Pancreas (tissue), 10 donors: ENCODE measurements at regions not wholly inside any gene's neighbourhood (a gene's known extent, or its start where the extent isn't known, plus 50 kb on each side); places are given as distances from the start of the nearest gene placed in this dataset.

Source experiments
- ATAC-seq, 4 donors: fragments of 200-7000 bp; cut with Tn5 transposase; one replicate each; pipeline versions ENCODE4 v1.8.0 to v1.9.1; 2020; ENCODE audit warnings: mild to moderate bottlenecking in 4 of 4, moderate library complexity in 4 of 4
- DNase-seq, 6 donors: peaks; one replicate each; pipeline ENCODE4 v3.0.0-alpha.2; 2020
- FAIRE-seq: peaks from 2 replicates; lab custom pipeline; 2012; peaks lifted over from hg19 to GRCh38; lab: Jason Lieb, UNC
- H3K27ac ChIP-seq, 4 donors: fragments of 200-600 bp; sonication (generic); 1 replicate in 3 of 4; 2 replicates in 1 of 4; pipeline versions ENCODE4 v1.5.0 to v1.8.0; 2020
- H3K27me3 ChIP-seq, 4 donors: fragments of 200-600 bp; one replicate each; pipeline ENCODE4 v1.8.0; 2021
- H3K36me3 ChIP-seq, 3 donors: fragments of 200-600 bp; sonication (generic) in 1 of 3; one replicate each; pipeline versions ENCODE4 v1.5.0 to v1.8.0; 2020 to 2021
- H3K4me1 ChIP-seq, 3 donors: fragments of 200-600 bp; one replicate each; pipeline ENCODE4 v1.8.0; 2021
- H3K4me3 ChIP-seq, 4 donors: fragments of 200-600 bp; sonication (generic) in 2 of 4; one replicate each; pipeline versions ENCODE4 v1.5.0 to v1.8.0; 2020 to 2021
- H3K9me3 ChIP-seq, 4 donors: fragments of 200-600 bp; one replicate each; pipeline ENCODE4 v1.8.0; 2021
- WGBS, 2 donors: extraction: QIAGEN DNeasy Blood & Tissue Kit; methylation state at CpG; one replicate each; pipeline ENCODE4 v1.1.7; 2013; 5-methylcytosine and 5-hydroxymethylcytosine counted together
- intact Hi-C, 3 donors: fragments of 100-400 bp; cut with DNase I; formaldehyde crosslinking; loops; one replicate each; pipeline versions ENCODE4 v1.11.1 to v1.14.2; 2022
- TF ChIP-seq, protein P1 (sequence below), 4 donors: fragments of 200-600 bp; sonication (generic) in 3 of 4; IDR thresholded peaks; one replicate each; pipeline versions ENCODE4 v1.5.0 to v1.8.0; 2021; ENCODE audit warnings: antibody characterized with exemption in 4 of 4
- donor health status: healthy with polysubstance abuse.
- donor health status: DM: no; HTN: no; CAD: no; lungs with moderate emphysema.
- donor health status: DM: no; HTN: no; CAD: no.
- donor health status: control.
- donor health status: control.
- donor health status: Bipolar disorder and iron deficiency.
- donor health status: DM: yes; HTN: yes; CAD: no.
- donor health status: DM: no; HTN: no; CAD: no.
- donor health status: DM: no; HTN: no; CAD: no.
- donor health status: DM: yes; HTN: yes; CAD: no.

GRCh38 chr12:85405262-85405661 is 125.2 kb downstream of the ALX1 start:
- 53 to 65% methylated on average over 5 of the region's 5 CpGs for WGBS, 2 donors
- TF ChIP-seq, protein P1, sequence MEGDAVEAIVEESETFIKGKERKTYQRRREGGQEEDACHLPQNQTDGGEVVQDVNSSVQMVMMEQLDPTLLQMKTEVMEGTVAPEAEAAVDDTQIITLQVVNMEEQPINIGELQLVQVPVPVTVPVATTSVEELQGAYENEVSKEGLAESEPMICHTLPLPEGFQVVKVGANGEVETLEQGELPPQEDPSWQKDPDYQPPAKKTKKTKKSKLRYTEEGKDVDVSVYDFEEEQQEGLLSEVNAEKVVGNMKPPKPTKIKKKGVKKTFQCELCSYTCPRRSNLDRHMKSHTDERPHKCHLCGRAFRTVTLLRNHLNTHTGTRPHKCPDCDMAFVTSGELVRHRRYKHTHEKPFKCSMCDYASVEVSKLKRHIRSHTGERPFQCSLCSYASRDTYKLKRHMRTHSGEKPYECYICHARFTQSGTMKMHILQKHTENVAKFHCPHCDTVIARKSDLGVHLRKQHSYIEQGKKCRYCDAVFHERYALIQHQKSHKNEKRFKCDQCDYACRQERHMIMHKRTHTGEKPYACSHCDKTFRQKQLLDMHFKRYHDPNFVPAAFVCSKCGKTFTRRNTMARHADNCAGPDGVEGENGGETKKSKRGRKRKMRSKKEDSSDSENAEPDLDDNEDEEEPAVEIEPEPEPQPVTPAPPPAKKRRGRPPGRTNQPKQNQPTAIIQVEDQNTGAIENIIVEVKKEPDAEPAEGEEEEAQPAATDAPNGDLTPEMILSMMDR (IDR thresholded peaks at IDR 0.05) = no peak
- ATAC-seq = no peak
- Histone ChIP-seq H3K9me3 (no peaks in the 10 kb centered on the region), H3K36me3 (no peaks in the 10 kb centered on the region), H3K27me3 (no peaks in the 10 kb centered on the region), H3K4me3 (no peak overlapping the region), H3K4me1 (no peaks in the 10 kb centered on the region), H3K27ac (no peak overlapping the region)
- DNase-seq = no peak
- no peak for FAIRE-seq
- intact Hi-C loops = no loop called here

DNA sequence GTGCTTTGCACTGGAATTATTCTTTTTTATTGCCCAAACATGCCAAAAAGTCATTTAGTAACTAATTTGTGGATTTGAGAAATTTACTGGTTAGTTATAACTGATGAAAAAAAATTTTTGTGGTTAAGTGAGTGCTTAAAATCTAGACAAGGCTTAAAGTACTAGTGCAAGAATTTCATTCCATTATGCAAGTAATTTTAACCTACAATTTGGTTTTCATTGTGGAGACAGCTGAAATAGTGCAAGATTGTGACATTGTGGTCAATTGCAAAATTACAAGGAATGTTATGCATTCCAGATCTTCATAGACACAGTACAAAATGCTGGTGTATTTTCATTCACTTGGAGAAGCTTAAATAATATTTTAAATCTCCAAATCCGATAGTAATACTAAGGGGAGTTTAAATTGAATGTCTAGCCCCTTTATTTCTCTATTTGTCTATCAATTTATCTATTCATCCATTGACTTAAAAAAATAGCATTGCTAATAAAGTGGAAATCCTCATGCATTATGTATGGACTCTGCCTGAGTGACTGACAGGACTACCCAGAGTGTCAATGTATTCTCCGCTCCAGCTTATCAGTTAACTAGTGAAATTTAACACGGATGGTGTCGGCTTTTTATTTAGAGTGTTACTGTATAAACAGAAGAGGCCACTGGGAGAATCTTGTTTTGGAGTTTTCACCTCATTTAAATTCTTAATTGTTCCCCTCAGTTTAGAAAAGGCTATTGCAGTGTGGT is 125.9 kb downstream of the ALX1 start:
- WGBS, 2 donors = 20 to 21% methylated on average over 4 of the region's 4 CpGs
- Histone ChIP-seq H3K27me3 (no peaks in the 10 kb centered on the region), H3K4me3 (no peak overlapping the region), H3K9me3 (no peaks in the 10 kb centered on the region), H3K4me1 (no peaks in the 10 kb centered on the region), H3K36me3 (no peaks in the 10 kb centered on the region), H3K27ac (no peak overlapping the region)
- no peak for FAIRE-seq
- intact Hi-C loops = no loop called here
- DNase-seq = no peak
- TF ChIP-seq, protein P1 (IDR thresholded peaks at IDR 0.05) = no peak
- no peak for ATAC-seq

- Histone ChIP-seq H3K9me3 (no peaks in the 10 kb centered on the region), H3K27ac (no peak overlapping the region), H3K36me3 (no peaks in the 10 kb centered on the region), H3K4me1 (no peaks in the 10 kb centered on the region), H3K27me3 (no peaks in the 10 kb centered on the region), H3K4me3 (no peak overlapping the region)
- 57 to 58% methylated on average over 2 of the region's 2 CpGs for WGBS, 2 donors
- intact Hi-C loops = no loop called here
- DNase-seq (no peak), ATAC-seq (no peak), FAIRE-seq (no peak)
- TF ChIP-seq, protein P1 (IDR thresholded peaks at IDR 0.05) = no peak
Measured at GRCh38 chr12:85413266-85413665, 133.2 kb downstream of the ALX1 start.

- intact Hi-C loops = no loop called here
- Histone ChIP-seq H3K9me3 (no peaks in the 10 kb centered on the region), H3K36me3 (no peaks in the 10 kb centered on the region), H3K4me3 (no peak overlapping the region), H3K27me3 (peaks cover 0 to 22% (median 11%) of the 10 kb centered on the region in 4 donors), H3K4me1 (peaks cover 0 to 3% (median 0%) of the 10 kb centered on the region in 3 donors), H3K27ac (no peak overlapping the region)
- 34 to 50% methylated on average over 3 of the region's 3 CpGs for WGBS, 2 donors
- DNase-seq = no peak
- TF ChIP-seq, protein P1 (IDR thresholded peaks at IDR 0.05) = no peak
- ATAC-seq = no peak
- no peak for FAIRE-seq
Measured at GRCh38 chr12:85422762-85423161, 142.7 kb downstream of the ALX1 start.

DNA sequence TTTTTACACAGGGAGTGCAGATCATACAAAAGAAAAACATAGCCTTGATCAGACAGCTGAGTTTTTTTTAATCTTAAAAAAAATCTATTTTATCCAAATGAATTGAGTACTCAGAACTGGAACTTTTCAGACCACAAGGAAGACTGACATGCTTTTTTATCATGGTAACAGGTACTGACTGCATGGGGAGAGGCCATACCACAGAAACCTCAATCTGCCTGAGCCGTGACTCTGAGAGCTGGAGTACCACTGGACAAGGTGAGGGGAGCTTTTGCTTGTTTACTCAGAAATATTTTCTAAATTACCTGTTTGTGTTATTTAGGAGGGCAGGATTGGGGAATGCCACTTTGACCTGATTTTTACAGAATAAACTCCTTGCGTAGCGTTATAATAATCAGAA is 143.9 kb downstream of the ALX1 start:
- ATAC-seq (no peak), DNase-seq (no peak), FAIRE-seq (no peak)
- 82% methylated on average over 3 of the region's 3 CpGs for WGBS, 2 donors
- intact Hi-C loops = no loop called here
- TF ChIP-seq, protein P1 (IDR thresholded peaks at IDR 0.05) = no peak
- Histone ChIP-seq H3K9me3 (no peaks in the 10 kb centered on the region), H3K27ac (no peak overlapping the region), H3K4me1 (peaks cover 0 to 3% (median 0%) of the 10 kb centered on the region in 3 donors), H3K36me3 (no peaks in the 10 kb centered on the region), H3K4me3 (no peak overlapping the region), H3K27me3 (peaks cover 0 to 23% (median 11%) of the 10 kb centered on the region in 4 donors)
